GM12878 (cell line): ENCODE measurements at regions not wholly inside any gene's neighbourhood (a gene's known extent, or its start where the extent isn't known, plus 50 kb on each side); places are given as distances from the start of the nearest gene placed in this dataset. TPM values are rescaled to one million over a fixed set of nuclear protein-coding genes. Genes with fewer than 3 reads are reported as not detected.

Experiments
- CEBPB ChIP-seq, 2 experiments: fragments of 150-350 bp in 1 of 2; IDR thresholded peaks; 2 replicates each; pipeline ENCODE4 v1.6.1; 2012 to 2014; ENCODE audit warnings: low read depth in 2 of 2, low read length in 2 of 2, borderline replicate concordance in 1 of 2, inconsistent platforms in 1 of 2
- EP300 ChIP-seq, 2 experiments: fragments of 150-350 bp in 1 of 2; IDR thresholded peaks; 2 replicates each; pipeline ENCODE4 v1.6.1; 2011 to 2012; ENCODE audit warnings: low read depth in 2 of 2, low read length in 2 of 2, borderline replicate concordance in 1 of 2, improper control_type of control experiment in 1 of 2, inconsistent platforms in 1 of 2; ENCODE audit not compliant: control insufficient read depth in 1 of 2
- small RNA-seq: library from RNA; depleted of rRNA; stranded (forward); fragments of <200 nt; gene quantifications from one replicate; pipeline ENCODE3, GENCODE V24; 2014
- TF ChIP-seq, protein P1 (sequence below): IDR thresholded peaks from 2 replicates; pipeline ENCODE4 v1.6.1; 2011; ENCODE audit warnings: borderline replicate concordance, low read depth, mild to moderate bottlenecking, moderate library complexity, low read length; ENCODE audit not compliant: insufficient read depth, poor library complexity, severe bottlenecking
- TF ChIP-seq, protein P2 (sequence below): fragments of 450-650 bp; formaldehyde crosslinking; IDR thresholded peaks from 2 replicates; pipeline ENCODE4 v1.4.0; 2022; ENCODE audit warnings: mild to moderate bottlenecking, moderate library complexity

DNA sequence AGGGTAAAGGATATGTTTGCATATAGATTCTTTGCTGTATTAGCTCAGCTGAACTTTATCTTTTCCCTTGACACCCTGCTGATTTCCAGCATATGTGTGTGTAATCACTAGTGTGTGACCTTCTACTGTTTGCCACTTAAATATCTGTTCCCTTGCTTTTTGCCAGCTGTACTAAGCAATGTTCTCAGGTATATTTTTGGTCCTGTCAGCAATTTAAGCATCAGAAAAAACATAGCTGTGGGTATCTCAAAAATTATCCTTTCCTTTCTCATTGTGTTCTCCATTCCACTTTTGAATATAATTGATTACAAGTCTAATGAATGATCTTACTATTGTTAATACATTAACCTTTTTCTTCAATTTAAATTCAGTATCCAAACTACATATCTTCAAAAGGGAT lies 59.2 kb upstream of the CDH10 start (continued):
- TF ChIP-seq, protein P1, sequence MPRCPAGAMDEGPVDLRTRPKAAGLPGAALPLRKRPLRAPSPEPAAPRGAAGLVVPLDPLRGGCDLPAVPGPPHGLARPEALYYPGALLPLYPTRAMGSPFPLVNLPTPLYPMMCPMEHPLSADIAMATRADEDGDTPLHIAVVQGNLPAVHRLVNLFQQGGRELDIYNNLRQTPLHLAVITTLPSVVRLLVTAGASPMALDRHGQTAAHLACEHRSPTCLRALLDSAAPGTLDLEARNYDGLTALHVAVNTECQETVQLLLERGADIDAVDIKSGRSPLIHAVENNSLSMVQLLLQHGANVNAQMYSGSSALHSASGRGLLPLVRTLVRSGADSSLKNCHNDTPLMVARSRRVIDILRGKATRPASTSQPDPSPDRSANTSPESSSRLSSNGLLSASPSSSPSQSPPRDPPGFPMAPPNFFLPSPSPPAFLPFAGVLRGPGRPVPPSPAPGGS = no peak
- TF ChIP-seq, protein P2, sequence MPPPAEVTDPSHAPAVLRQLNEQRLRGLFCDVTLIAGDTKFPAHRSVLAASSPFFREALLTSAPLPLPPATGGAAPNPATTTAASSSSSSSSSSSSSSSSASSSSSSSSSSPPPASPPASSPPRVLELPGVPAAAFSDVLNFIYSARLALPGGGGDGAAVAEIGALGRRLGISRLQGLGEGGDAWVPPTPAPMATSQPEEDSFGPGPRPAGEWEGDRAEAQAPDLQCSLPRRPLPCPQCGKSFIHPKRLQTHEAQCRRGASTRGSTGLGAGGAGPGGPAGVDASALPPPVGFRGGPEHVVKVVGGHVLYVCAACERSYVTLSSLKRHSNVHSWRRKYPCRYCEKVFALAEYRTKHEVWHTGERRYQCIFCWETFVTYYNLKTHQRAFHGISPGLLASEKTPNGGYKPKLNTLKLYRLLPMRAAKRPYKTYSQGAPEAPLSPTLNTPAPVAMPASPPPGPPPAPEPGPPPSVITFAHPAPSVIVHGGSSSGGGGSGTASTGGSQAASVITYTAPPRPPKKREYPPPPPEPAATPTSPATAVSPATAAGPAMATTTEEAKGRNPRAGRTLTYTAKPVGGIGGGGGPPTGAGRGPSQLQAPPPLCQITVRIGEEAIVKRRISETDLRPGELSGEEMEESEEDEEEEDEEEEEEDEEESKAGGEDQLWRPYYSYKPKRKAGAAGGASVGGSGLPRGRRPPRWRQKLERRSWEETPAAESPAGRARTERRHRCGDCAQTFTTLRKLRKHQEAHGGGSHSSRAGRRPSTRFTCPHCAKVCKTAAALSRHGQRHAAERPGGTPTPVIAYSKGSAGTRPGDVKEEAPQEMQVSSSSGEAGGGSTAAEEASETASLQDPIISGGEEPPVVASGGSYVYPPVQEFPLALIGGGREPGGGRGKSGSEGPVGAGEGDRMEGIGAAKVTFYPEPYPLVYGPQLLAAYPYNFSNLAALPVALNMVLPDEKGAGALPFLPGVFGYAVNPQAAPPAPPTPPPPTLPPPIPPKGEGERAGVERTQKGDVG (CRISPR knock-in tag) = no peak
- no peak for TF ChIP-seq EP300 (IDR thresholded peaks at IDR 0.05; ENCODE audit: borderline replicate concordance in 1 of 2, control insufficient read depth in 1 of 2, low read depth in 2 of 2, low read length in 2 of 2)
- TF ChIP-seq CEBPB (IDR thresholded peaks at IDR 0.05; ENCODE audit: borderline replicate concordance in 1 of 2, low read depth in 2 of 2, low read length in 2 of 2) = no peak

Small RNAs in the stretch of these regions (small RNA-seq; reads per million reads assigned to genes)
- not detected for gene AC022140.2
- not detected for gene AC106754.2
- not detected for gene BTG4P1
- gene RF00019 = not detected
- gene RF00070 = not detected
- gene RNU6-374P = not detected
